Aorta (tissue), 5 donors: ENCODE measurements at regions not wholly inside any gene's neighbourhood (a gene's known extent, or its start where the extent isn't known, plus 50 kb on each side); places are given as distances from the start of the nearest gene placed in this dataset.

Experiments
- ATAC-seq: fragments of 200-7000 bp; cut with Tn5 transposase; one replicate; pipeline ENCODE4 v1.9.1; 2022; ENCODE audit warnings: moderate library complexity; ENCODE audit not compliant: low FRiP score
- DNase-seq, 2 donors: peaks; one replicate each; pipeline ENCODE4 v3.0.0-alpha.2; 2020
- H3K27ac ChIP-seq, 2 donors: one replicate each; pipeline ENCODE4 v1.5.1; 2013; ENCODE audit warnings: low read length in 2 of 2, mild to moderate bottlenecking in 2 of 2, moderate library complexity in 2 of 2, control low read depth in 1 of 2, inconsistent platforms in 1 of 2, low read depth in 1 of 2
- H3K27me3 ChIP-seq, 2 donors: one replicate each; pipeline ENCODE4 v1.6.1; 2013; ENCODE audit warnings: control low read depth in 1 of 2, low read length in 1 of 2, mild to moderate bottlenecking in 1 of 2, moderate library complexity in 1 of 2; ENCODE audit not compliant: insufficient read depth in 2 of 2, control insufficient read depth in 1 of 2
- H3K36me3 ChIP-seq, 2 donors: one replicate each; pipeline ENCODE4 v1.6.1; 2013; ENCODE audit warnings: control low read depth in 1 of 2, low read length in 1 of 2, mild to moderate bottlenecking in 1 of 2; ENCODE audit not compliant: insufficient read depth in 2 of 2, control insufficient read depth in 1 of 2
- H3K4me1 ChIP-seq, 2 donors: one replicate each; pipeline ENCODE4 v1.6.1; 2013; ENCODE audit warnings: low read length in 2 of 2, control low read depth in 1 of 2, mild to moderate bottlenecking in 1 of 2, moderate library complexity in 1 of 2; ENCODE audit not compliant: insufficient read depth in 2 of 2, control insufficient read depth in 1 of 2
- H3K4me3 ChIP-seq, 2 donors: one replicate each; pipeline ENCODE4 v1.5.1; 2013; ENCODE audit warnings: low read length in 2 of 2, control low read depth in 1 of 2, mild to moderate bottlenecking in 1 of 2
- H3K9me3 ChIP-seq: one replicate; pipeline ENCODE4 v1.6.1; 2013; ENCODE audit warnings: mild to moderate bottlenecking, low read length; ENCODE audit not compliant: control insufficient read depth
- WGBS, 2 donors: extraction: QIAGEN DNeasy Blood & Tissue Kit; methylation state at CpG; one replicate each; pipeline ENCODE4 v1.1.7; 2013; 5-methylcytosine and 5-hydroxymethylcytosine counted together
- intact Hi-C, 2 donors: fragments of 100-400 bp; cut with DNase I; formaldehyde crosslinking; loops; one replicate each; pipeline versions ENCODE4 v1.14.2 to v1.15.0; 2022
- donor health status: healthy with polysubstance abuse.
- donor health status: Bipolar disorder and iron deficiency.
- donor health status: DM: no; HTN: no; CAD: no.
- donor health status: DM: no; HTN: no; CAD: no.
- donor health status: DM: yes; HTN: yes; CAD: no.

DNA sequence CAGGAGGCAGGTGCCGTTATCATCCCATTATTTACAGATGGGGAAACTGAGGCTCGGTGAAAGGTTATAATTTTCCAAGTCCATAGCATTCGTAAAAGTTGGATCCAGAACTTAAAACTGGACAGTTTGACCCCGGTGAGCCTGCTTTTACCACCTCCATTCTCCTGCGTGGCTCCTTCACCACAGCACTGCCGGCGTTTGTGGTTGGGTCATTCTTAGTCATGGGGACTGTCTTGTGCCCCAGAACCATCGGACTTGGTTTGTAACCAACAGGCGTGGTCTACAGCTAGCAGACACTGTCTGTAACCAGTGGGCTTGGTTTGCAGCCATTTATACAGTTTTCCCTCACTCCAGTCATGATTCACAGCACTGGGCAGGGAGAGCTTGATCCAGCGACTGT, 511.3 kb downstream of the NPHP4 start:
- no peaks in the 10 kb centered on the region for H3K36me3 ChIP-seq
- ATAC-seq (no peak), DNase-seq (no peak)
- no peaks in the 10 kb centered on the region for H3K9me3 ChIP-seq
- 89 to 90% methylated on average over 10 of the region's 10 CpGs for WGBS, 2 donors
- intact Hi-C loops = no loop called here
- no peaks in the 10 kb centered on the region for H3K27me3 ChIP-seq
- H3K4me1 ChIP-seq = no peaks in the 10 kb centered on the region
- no peak overlapping the region for H3K27ac ChIP-seq
- no peak overlapping the region for H3K4me3 ChIP-seq

DNA sequence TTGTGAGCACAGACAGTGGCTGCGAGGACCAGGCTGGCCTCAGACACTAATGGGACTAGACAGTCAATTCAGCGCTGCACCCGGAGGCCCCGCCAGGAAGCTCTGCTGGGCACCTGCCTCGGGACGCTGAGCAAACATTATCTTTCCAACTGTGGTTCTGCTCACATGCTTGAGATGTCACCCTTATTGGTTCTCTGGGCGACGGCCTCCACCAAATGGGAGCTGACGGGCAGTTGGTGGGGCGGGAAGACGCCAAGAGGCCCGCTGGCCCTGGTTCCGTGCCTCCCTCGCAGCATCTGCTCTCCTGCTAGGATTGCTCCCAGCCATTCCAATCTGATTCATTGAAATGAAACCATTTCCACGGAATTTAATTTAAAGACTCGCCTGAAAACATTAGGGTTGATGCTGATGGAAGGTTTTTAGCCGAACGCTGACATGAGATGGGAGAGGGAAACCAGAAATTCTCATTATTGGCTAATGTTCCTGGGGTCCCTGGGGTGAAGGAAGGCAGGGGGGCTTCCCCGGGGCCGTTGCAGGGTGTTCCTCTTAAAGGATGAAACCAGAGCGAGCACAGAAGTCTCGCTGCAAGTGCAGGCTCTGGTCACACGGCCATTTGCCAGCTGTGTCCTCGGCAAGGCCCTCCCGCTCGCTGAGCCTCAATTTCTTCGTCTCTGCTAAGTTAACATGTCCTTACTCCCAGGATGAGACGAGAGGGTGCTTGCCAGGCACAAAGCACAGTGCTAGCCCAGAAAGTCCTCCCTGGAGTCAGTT, 512.2 kb downstream of the NPHP4 start:
- no peak overlapping the region for H3K4me3 ChIP-seq
- H3K4me1 ChIP-seq = no peaks in the 10 kb centered on the region
- DNase-seq (peak in 1 of 2 donors; percentile 65), ATAC-seq (no peak)
- H3K9me3 ChIP-seq = no peaks in the 10 kb centered on the region
- intact Hi-C loops = no loop called here
- H3K27ac ChIP-seq = no peak overlapping the region
- H3K36me3 ChIP-seq = no peaks in the 10 kb centered on the region
- no peaks in the 10 kb centered on the region for H3K27me3 ChIP-seq
- WGBS, 2 donors = 79 to 83% methylated on average over 28 of the region's 28 CpGs

DNA sequence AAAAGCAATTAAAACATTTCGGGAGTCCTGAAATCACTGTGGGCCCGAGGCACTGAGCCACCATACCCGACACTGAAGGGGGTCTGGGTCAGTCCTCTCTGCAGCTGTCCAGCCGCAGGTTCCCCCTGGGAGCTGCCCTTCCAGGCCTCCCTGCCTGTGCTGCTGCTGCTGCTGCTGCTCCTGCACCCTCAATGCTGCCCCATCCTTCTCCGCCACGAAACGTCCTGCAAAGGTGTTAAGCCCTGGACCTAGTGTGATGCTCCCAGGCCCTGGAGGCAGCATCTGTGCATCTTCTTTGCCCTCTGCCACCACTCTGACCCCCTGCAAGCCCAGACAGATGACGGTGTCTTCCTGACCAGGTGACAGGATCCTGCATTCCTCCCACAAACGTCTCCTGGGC, 513.3 kb downstream of the NPHP4 start:
- intact Hi-C loops = no loop called here
- 51 to 57% methylated on average over 9 of the region's 9 CpGs for WGBS, 2 donors
- H3K36me3 ChIP-seq = no peaks in the 10 kb centered on the region
- H3K27ac ChIP-seq = no peak overlapping the region
- DNase-seq (peak in 1 of 2 donors; percentile 51), ATAC-seq (no peak)
- no peaks in the 10 kb centered on the region for H3K4me1 ChIP-seq
- H3K27me3 ChIP-seq = no peaks in the 10 kb centered on the region
- H3K4me3 ChIP-seq = no peak overlapping the region
- no peaks in the 10 kb centered on the region for H3K9me3 ChIP-seq

DNA sequence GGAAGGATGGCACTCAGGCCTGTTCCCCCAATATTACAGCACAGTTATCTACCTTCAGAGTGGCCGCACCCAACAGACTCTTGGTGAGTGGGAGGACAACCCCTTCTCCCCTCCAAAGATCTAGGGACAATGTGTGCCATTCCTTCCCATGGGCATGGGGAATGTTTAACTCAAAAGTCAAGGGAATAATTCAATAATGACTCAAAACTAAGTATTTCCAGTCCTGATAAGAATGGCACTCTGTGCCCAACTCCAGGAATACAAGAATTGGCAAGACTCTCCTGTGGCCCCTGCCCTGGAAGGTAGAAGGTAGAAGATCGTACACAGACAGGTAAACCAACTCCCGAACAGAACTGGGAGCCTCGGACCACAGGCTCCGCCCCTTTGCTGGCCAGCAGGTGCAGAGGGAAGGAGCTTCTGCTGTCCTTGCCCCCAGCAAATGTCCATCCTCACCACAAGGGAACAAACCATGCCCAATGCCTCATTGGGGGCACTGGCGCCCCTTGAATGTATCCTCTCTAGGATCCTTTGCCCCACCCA, 514.0 kb downstream of the NPHP4 start:
- H3K27ac ChIP-seq = no peak overlapping the region

DNA sequence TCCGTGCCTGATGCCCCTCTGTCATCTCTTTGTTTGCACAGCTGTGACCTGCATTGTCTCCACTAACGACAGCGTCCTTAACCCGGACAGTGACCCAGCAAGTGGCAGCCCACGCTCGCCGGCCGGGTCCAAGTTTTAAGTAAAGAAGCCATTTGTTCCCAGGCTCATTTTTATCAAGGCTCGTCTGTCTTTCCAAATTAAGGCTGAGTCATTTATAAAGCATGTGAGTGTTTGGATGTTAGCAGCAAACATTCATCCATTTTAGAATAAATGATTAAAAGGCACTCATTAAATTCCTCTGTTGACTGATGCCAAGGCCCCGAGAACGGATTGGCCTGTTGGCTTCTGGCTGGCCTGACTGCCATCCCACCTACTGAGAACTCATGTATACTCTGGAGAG, 514.5 kb downstream of the NPHP4 start:
- Histone ChIP-seq H3K9me3 (no peaks in the 10 kb centered on the region), H3K27me3 (no peaks in the 10 kb centered on the region), H3K36me3 (no peaks in the 10 kb centered on the region), H3K4me1 (no peaks in the 10 kb centered on the region), H3K27ac (no peak overlapping the region), H3K4me3 (no peak overlapping the region)
- intact Hi-C loops = no loop called here
- 22 to 37% methylated on average over 11 of the region's 11 CpGs for WGBS, 2 donors
- ATAC-seq (no peak), DNase-seq (no peak)

More for the DNA sequence above, 514.0 kb downstream of the NPHP4 start:
- no peaks in the 10 kb centered on the region for H3K36me3 ChIP-seq
- no peak overlapping the region for H3K4me3 ChIP-seq
- intact Hi-C loops = no loop called here
- DNase-seq = no peak
- WGBS, 2 donors = 71 to 74% methylated on average over 6 of the region's 6 CpGs
- H3K4me1 ChIP-seq = no peaks in the 10 kb centered on the region
- ATAC-seq = no peak
- H3K27me3 ChIP-seq = no peaks in the 10 kb centered on the region
- H3K9me3 ChIP-seq = no peaks in the 10 kb centered on the region

DNA sequence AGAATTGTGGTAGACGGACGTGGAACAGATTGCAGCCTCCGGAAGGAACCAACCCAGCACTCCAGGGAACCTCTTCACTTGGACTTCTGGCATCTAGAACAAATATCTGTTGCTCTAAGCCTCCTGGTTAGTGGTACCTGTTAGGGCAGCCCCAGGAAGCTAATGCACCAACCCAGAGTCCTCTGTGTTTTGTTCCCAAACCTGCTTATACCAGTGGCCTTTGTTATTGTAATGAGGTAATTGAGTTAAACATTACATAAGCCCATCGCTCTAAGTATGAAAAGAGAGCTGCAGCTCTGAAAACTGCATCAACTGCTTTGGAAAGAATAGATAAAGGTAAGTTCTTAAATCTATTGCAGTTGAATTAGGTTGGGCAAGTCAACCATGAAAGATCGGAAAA, 516.7 kb downstream of the NPHP4 start:
- Histone ChIP-seq H3K9me3 (no peaks in the 10 kb centered on the region), H3K27ac (no peak overlapping the region)
- 65 to 68% methylated on average over 5 of the region's 5 CpGs for WGBS, 2 donors

DNA sequence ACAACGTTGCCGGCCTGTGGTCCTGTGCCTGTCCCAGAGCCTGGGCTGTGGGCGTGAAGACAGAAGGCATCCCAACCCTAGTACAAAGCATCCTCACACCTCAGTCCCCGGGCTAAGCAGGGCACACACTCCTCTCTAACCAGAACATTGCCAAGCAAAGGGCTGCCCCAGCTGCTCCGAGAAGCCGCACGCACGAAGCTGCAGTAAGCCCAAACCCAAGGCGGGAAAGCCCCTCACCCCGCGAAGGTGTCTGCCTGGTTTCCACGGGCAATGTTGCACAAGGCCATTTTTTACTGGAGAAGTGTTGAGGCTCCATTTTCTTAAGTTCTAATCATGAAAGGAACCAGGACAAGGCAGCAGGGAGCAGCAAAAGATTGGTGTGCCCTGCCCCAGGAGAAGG, 519.0 kb downstream of the NPHP4 start:
- intact Hi-C loops = no loop called here
- no peak for DNase-seq
- Histone ChIP-seq H3K4me1 (no peaks in the 10 kb centered on the region), H3K36me3 (no peaks in the 10 kb centered on the region), H3K4me3 (no peak overlapping the region), H3K27ac (no peak overlapping the region), H3K9me3 (no peaks in the 10 kb centered on the region), H3K27me3 (no peaks in the 10 kb centered on the region)
- WGBS, 2 donors = 89 to 91% methylated on average over 12 of the region's 12 CpGs
- ATAC-seq = no peak

More for the DNA sequence above, 516.7 kb downstream of the NPHP4 start:
- Histone ChIP-seq H3K36me3 (no peaks in the 10 kb centered on the region), H3K4me3 (no peak overlapping the region), H3K27me3 (no peaks in the 10 kb centered on the region), H3K4me1 (no peaks in the 10 kb centered on the region)
- no peak for DNase-seq
- intact Hi-C loops = no loop called here
- no peak for ATAC-seq

DNA sequence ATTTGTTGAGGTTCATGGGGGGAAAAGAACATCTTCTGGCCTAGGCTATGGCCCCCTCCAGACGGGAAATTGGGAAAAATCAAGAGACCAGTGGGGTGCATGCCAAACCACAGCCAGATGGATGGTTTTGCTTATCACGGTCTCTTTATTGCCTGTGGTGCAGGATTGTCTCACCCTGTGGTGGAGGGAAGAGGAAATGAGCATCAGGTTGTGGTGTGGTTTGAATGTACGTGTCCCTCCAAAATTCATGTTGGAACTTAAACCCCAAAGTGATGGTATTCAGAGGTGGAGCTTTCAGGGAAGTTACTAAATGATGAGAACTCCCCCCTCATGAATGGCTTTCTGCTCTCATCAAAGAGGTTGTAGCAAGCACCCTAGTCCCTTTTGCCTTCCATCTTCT, 525.7 kb downstream of the NPHP4 start:
- no peak for DNase-seq
- no peak overlapping the region for H3K27ac ChIP-seq
- H3K27me3 ChIP-seq = no peaks in the 10 kb centered on the region
- WGBS, 2 donors = 60 to 75% methylated on average over 3 of the region's 3 CpGs
- H3K9me3 ChIP-seq = peaks cover 7% of the 10 kb centered on the region
- intact Hi-C loops = no loop called here
- no peak overlapping the region for H3K4me3 ChIP-seq
- no peaks in the 10 kb centered on the region for H3K36me3 ChIP-seq
- H3K4me1 ChIP-seq = no peaks in the 10 kb centered on the region
- no peak for ATAC-seq

DNA sequence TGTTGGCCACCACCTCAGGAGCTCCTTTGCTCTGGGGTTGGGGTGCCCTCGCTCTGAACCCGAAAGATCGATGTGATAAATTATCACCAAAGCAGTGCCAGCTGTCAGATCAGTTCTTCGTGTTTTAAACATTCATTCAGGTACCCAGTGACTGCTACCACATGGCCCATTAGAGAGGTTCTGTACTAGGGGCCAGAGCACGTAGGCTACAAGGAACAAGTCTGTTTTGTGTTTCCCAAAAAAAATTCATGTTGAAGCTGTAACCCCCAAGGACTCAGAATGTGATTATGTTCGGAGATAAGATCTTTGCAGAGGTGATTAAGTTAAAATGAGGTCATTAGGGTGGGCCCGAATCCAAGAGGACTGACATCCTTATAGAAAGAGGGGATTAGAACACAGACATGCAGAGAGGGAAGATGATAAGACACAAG, 526.9 kb downstream of the NPHP4 start:
- Histone ChIP-seq H3K4me1 (no peaks in the 10 kb centered on the region), H3K36me3 (no peaks in the 10 kb centered on the region), H3K27me3 (no peaks in the 10 kb centered on the region), H3K9me3 (peaks cover 9% of the 10 kb centered on the region), H3K4me3 (no peak overlapping the region), H3K27ac (no peak overlapping the region)
- intact Hi-C loops = no loop called here
- no peak for ATAC-seq
- WGBS, 2 donors = 53 to 63% methylated on average over 7 of the region's 7 CpGs
- DNase-seq = no peak
